Fibroblast of lung (primary cell): ENCODE measurements at regions not wholly inside any gene's neighbourhood (a gene's known extent, or its start where the extent isn't known, plus 50 kb on each side); places are given as distances from the start of the nearest gene placed in this dataset.

ENCODE experiments used
- CTCF ChIP-seq, 2 donors: IDR thresholded peaks in 1 of 2; conservative IDR thresholded peaks in 1 of 2; 1 replicate in 1 of 2; 2 replicates in 1 of 2; pipeline ENCODE4 v1.5.1; 2011 to 2012; ENCODE audit warnings: low read length in 2 of 2, control low read depth in 1 of 2, inconsistent platforms in 1 of 2, low read depth in 1 of 2, mild to moderate bottlenecking in 1 of 2
- EZH2 ChIP-seq: IDR thresholded peaks from 2 replicates; pipeline ENCODE4 v1.5.1; 2012; ENCODE audit warnings: low read length, control low read depth, mild to moderate bottlenecking; ENCODE audit errors: missing control alignments

- TF ChIP-seq CTCF (conservative IDR thresholded peaks at IDR 0.05 in 1 of 2, IDR thresholded peaks at IDR 0.05 in 1 of 2; ENCODE audit: low read depth in 1 of 2, low read length in 2 of 2) (no peak), EZH2 (no peak)
Measured at GRCh38 chr4:89567936-89568335, 260.3 kb upstream of the GPRIN3 start.
